A204.1 (cell line): ENCODE measurements at regions not wholly inside any gene's neighbourhood (a gene's known extent, or its start where the extent isn't known, plus 50 kb on each side); places are given as distances from the start of the nearest gene placed in this dataset.
A peak's percentile ranks its signal among the peaks of the same experiment; 100 is the strongest.
"Not testable (repeated sequence)": the region's sequence is repeated elsewhere in the genome, so short reads cannot be mapped to it uniquely, and the experiment has no call there.

Experiments used
- FAIRE-seq: peaks from 2 replicates; lab custom pipeline; 2012; peaks lifted over from hg19 to GRCh38; lab: Jason Lieb, UNC

DNA sequence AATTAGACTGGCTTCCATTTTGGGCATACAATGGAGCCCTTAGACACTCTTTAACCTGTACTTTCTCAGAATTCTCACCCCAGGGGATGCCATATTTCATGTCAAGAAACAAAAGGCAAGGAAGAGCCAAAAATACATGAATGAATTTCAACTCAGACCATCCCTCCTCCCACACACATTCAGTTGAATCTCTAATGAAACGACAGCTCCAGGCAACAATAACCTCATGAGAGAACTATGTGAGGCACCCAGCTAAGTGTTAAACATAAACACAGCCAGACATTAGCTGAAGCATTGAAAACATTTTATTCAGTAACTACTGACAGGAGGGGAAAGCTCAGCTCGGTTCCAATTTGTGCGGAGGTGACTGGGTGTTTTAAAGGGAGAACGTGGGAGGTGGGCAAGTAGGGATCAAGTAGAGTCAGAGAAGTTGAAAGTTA, 1359.1 kb upstream of the CDH9 start:
- no peak for FAIRE-seq

DNA sequence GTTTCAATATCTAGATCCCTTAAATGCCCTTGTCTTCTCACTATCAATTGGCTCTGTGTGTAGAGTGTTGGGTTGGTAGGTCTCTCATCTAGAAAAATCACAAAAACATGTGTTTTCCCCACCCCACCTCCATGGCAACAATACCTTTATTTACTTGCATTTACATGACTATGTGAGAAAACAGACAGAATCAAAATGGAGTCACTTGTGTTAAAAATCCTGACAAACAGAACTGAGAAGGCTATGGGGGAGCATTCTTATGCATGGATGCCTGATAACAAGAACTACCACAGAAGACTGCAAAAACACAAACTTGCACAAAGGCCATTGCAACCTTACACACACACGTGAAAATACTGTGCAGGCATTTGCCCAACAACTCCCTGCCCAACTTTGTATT, 1352.9 kb upstream of the CDH9 start:
- FAIRE-seq = no peak

DNA sequence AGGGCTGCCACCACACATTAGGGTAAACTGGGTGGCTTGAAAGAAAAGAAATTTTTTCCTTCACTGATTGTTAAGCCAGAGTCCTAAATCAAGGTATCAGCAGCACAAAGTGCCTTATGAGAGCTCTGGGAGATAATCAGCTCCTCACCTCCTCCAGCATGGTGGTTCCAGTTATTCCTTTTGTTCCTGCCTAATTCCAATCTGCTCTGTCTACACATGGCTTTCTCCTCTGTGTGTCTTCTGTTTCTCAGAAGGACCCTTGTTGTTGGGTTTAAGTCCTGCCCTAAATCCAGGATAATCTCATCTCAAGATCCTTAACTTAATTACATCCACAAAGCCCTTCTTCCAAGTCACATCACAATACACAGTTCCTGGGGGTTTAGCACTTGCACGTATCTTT, 1352.0 kb upstream of the CDH9 start:
- no peak for FAIRE-seq

DNA sequence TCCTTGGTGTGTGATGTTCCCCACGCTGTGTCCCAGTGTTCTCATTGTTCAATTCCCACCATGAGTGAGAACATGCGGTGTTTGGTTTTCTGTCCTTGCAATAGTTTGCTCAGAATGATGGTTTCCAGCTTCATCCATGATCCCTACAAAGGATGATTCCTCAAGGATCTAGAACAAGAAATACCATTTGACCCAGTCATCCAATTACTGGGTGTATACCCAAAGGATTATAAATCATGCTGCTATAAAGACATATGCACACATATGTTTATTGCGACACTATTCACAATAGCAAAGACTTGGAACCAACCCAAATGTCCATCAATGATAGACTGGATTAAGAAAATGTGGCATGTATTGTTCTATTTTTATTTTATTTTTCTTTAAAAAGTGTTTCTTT, 1351.3 kb upstream of the CDH9 start:
- not testable (repeated sequence) for FAIRE-seq

DNA sequence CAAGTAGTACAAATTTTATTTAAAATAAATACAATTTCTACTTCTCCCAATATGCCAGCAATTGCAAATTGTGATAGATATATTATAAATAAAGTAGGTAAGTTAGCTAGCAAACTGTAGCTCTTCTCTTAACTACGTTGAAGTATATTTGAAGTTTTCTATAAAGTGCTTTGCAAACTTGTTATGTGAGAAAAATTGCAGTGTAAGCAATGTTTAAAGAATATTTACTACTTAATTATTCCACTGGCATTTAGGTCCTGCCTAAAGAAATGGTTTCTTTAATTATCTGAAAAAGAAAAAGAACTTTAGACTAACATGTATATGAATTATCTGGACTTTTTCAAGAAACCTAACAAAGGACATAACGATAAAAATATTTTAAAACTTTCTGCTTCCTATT, 1350.0 kb upstream of the CDH9 start:
- no peak for FAIRE-seq

DNA sequence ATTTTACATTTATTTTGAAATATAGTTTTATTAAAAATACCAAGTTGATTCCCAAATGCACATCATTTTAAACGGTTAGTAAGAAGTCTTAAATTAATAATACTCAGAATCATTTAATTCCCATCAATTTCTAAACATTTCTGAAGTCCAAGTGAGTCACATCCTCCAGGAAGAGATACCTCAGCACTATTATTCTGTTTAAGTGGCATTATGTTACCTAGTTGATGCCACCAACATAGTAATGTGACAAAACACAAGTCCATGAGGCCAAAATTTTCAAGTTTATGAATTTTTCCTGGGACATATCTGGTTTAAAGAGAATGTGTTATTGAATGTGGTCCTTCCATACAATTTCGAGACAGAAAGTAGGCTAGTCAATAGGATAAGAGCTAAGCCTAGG, 1348.3 kb upstream of the CDH9 start:
- no peak for FAIRE-seq

DNA sequence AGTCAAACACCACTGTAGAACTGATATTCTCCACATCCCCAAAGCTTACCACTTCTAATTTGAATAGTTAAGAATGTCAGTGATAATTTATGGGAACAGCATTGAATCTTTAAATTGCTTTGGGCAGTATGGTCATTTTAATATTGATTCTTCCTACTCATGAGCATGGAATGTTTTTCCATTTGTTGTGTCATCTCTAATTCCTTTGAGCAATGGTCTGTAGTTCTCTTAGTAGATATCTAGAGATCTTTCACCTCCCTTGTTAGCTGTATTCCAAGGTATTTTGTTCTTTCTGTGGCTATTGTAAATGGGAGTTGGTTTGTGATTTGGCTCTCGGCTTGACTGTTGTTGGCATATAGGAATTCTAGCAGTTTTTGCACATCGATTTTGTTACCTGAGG, 1341.8 kb upstream of the CDH9 start:
- no peak for FAIRE-seq

DNA sequence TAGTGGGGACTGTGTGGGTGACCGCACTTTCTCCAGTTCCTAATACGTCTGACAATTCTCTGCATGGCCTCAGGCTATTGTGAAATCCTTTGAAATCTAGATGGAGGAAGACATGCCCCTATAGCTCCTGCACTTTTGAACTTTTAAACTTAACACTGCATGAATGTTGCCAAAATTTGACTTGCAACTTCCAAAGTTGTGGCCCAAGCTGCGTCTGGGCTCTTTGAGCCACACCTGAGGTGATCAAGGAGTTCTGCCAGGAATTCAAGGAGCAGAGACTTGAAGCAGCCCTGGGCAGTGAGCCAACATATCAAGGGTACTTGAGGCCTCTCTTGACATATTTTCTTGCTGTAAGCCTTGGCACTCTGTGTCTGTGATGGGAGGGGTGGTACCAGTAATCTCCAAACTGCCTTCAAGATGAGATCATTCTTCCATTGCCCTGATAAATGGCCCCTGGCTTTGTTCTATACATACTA, 1336.1 kb upstream of the CDH9 start:
- no peak for FAIRE-seq

DNA sequence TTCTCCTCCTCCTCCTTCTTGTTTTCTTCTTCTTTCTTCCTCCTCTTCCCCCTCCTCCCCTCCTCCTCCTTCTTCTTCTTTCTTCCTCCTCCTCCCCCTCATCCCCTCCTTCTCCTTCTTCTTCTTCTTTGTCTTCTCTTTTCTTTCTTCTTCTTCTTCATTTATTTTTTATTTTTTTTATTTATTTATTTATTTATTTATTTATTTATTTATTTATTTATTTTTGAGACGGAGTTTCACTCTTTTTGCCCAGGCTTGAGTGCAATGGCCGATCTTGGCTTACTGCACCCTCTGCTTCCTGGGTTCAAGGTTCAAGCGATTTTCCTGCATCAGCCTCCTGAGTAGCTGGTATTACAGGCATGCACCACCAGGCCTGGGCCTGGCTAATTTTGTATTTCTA, 1332.5 kb upstream of the CDH9 start:
- no peak for FAIRE-seq

DNA sequence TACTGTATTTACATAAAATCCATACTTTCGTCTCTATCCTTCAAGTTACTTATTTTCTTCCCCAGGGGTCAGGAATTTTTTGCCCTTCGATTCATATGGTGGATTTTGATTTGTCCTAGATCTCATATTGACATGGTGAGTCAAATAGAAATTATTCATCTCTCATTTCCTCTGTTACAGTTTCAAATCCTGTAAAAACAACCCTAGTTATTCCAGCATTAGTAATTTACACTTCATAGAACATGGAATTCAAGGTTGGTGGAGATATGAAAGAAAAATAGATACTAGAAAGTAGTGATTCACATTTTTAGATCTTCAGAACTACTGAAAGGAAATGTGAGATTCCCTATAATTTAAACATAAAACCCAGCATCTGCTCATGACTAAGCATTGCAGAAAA, 1331.0 kb upstream of the CDH9 start:
- no peak for FAIRE-seq

DNA sequence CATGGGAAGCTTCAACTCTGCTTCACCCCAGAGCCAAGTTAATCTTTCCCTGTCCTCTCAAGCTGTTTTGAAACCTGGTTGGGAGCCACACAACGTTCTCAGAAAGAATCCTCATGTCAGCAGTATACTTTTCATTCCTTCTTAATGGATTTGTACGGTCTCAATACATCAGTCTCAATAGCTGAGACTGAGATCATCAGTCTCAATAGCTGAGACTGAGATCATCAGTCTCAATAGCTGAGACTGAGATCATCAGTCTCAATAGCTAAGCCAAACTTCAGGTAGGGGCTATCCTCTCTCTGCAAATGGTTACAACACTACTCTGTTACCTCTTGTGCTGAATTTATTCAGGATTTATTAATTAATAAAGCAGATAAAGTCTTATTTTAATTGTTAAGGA, 1317.4 kb upstream of the CDH9 start:
- FAIRE-seq = no peak

DNA sequence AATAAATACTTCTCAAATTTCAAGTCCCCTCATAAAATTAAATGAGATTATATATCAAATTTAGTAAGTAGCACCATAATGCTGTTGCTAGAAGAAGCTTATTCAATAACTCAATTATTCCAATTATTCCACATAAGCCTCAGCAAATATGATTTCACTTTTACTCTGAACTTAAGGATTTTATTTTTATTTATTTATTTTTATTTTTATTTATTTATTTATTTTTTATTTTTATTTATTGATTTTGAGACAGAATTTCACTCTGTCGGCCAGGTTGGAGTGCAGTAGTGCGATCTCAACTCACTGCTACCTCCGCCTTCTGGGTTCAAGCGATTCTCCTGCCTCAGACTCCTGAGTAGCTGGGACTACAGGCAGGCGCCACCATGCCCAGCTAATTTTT, 1308.3 kb upstream of the CDH9 start:
- peak; percentile 14 for FAIRE-seq

DNA sequence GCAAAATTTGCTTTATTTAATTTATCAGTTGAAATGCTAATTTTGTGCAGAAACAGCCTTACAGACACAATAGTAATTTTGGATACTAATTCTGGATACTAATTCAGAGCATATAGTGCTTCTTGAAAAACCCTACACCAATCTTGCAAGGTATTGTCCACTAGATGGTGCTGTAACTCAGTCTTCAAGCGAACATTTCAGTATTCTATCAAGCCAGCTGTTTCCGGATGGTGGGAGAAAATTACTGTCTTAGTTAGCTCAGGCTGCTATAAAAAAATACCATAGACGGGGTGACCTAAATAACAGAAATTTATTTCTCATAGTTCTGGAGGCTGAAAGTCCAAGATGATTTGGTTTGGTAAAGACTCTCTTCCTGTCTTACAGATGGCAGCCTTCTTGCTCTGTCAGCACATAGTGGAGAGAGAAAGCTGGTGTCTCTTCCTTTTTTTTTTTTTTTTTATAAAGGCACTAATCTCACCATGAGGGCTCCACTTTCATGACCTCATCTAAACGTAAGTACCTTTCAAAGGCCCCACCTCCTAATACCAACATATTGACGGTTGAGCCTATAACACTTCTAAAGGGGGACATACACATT, 1306.5 kb upstream of the CDH9 start:
- FAIRE-seq = peak; percentile 48

DNA sequence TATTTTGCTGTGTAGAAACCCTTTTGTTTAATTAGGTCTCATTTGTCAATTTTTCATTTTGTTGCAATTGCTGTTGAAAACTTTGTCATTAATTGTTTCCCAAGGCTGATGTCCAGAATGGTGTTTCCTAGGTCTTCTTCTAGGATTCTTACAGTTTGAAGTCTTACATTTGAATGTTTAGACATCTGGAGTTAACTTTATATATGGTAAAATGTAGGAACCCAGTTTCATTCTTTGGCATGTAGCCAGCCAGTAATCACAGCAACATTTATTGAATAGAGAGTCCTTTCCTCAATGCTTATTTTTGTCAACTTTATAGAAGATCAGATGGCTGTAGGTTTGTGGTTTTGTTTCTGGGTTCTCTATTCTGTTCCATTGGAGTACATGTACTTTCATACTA, 1290.8 kb upstream of the CDH9 start:
- no peak for FAIRE-seq

DNA sequence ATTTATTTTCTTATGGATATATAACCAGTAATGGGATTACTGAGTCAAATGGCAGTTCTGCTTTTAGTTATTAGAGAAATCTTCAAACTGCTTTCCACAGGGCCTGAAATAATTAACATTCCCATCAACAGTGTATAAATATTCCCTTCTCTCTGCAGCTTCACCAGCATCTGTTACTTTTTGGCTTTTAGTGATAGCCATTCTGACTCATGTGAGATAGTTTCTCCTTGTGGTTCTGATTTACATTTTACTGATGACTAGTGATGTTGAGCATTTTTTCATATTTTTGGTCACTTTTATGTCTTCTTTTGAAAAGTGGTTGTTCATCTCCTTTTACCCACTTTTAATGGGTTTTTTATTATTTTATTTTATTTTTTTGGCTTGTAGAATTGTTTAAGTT, 1290.3 kb upstream of the CDH9 start:
- FAIRE-seq = no peak

DNA sequence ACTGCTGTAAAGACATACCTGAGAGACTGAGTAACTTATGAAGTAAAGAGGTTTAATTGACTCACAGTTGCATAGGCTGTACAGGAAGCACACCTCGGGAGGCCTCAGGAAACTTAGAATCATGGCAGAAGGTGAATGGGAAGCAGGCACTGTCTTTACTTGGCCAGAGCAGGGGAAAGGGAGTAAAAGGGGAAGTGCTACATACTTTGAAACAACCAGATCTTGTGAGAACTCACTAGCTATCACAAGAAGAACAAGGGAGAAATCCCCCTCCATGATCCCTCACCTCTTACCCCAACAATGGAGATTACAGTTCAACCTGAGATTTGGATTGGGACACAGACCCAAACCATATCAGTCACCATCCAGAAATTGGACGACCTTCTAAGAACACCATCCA, 1285.8 kb upstream of the CDH9 start:
- FAIRE-seq = no peak

DNA sequence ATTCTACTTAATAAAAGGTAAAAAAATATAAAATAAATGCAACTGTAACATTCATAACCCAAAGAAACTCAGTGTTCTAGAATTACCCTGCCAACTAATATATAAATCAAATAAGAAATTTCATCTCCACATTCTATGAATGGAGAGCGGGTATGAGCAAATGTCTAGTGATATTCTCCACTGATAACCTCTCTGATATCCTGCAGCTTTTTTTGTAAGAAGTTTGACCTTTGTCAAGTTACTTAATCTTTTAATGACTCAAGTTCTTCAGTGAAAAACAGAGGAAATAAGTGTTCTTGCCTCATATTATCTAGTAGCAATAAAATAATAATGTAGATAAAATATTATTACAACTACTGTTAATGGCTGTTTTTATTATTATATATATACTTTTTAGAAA, 1275.6 kb upstream of the CDH9 start:
- no peak for FAIRE-seq

DNA sequence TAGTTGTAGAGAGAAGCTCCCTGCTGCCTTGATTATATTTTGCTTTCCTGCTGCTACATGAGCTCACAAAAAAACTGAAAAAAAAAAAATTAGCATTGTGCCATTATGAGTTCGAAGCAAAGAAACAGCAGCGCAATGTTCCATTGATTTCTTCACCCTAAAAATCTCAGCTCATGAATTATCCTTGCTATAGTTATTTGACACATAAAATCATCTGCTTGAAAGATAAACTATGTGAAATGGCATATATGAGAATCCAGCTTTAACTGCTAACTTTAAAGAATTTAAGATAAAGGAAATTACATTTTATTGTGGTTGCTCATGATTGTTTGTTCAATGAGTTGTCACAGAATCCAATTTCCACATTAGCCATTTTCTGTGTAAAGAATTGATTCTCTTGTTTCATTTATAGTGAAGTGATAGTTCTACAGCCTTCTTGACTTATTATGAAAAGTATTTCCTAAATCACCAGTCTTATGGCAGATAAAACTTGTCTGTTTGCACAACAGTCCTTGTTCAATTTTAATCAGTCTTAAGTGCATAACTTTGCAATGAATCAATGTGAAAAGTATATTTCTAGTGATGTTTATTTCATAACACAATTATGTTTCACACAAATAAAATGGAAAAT, 1275.0 kb upstream of the CDH9 start:
- FAIRE-seq = no peak

DNA sequence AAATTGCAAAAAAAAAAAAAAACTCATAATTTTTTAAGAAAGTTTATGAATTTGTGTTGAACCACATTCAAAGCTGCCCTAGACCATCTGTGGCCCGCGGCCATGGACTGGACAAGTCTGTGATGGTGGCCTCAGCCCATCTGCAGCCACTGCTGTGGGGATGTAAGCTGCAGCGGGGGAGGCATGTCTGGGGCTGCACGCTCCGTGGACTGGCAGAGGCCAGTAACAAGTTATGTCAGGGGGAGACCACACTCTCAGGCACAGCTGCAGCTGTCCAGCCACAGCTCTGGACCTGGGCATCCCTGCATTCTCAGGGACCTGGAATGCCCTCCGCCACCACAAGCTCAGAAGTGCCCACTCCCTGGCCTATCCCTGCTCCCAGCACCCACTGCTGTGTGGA, 1272.3 kb upstream of the CDH9 start:
- FAIRE-seq = no peak

DNA sequence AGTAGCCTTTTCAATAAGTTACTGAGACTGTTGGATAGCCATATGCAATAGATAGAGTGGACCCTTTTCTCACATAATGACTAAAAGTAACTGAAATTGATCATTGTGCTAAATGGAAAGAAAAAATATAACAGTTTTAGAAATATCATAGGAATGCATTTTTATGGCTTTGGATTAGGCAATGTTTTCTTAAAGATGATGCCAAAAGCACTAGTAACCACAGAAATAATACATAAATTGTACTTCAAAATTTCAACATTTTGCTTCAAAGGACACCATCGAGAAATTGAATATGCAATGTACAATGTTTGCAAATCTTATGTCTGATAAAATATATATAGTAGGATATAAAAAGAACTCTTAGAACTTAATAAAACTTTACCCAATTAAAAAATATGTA, 1267.5 kb upstream of the CDH9 start:
- FAIRE-seq = no peak

DNA sequence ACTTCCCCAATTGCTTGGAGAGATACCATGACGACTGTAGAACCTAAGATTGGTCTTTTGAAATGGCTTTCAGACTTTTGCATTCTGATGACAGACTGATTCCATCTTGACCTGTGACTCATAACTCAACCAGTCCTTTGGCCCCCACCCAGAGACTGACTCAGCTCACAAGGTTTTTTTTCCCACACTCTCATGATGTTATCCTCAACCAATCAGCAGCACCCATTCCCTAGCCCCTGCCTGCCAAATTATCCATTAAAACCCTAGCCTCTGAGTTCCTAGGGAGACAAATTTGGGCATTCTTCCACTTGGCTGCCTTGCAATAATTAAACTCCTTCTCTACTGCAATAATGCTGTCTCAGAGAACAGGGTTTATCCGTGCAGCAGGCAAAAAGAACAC, 1263.3 kb upstream of the CDH9 start:
- no peak for FAIRE-seq

DNA sequence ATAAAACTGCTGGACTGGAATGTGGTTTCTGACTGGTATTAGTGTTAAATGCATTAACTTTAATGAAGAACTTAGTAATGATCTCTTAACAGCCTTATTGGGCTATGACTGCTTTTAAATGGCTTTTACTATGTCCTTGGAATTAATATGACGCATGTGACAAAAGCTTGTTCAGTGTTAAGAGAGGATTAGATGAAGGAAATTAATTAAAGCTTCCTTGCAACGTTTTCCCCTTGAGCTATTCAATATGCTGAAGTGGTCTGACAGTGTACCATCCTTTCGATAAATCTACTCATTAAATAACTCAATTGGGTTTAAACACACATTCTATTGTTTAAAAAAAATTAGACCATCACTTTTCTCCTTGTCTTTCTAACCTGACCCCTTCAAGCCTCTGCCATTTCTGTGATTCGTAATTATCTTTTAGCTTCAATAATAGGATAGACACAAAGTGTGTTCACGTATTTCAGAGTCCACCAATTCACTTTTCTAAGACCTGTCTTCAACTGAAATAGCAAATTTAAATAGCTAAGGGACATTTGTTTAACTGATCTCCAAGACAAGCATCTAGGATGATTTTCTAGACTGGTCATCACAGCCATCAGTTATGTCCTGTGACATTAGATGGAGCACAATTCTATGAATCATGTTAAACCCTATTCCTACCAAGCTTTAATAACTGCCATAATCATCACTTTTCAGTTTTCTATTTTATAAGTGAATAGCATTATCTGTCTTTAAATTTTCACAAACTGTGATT, 1258.0 kb upstream of the CDH9 start:
- no peak for FAIRE-seq

DNA sequence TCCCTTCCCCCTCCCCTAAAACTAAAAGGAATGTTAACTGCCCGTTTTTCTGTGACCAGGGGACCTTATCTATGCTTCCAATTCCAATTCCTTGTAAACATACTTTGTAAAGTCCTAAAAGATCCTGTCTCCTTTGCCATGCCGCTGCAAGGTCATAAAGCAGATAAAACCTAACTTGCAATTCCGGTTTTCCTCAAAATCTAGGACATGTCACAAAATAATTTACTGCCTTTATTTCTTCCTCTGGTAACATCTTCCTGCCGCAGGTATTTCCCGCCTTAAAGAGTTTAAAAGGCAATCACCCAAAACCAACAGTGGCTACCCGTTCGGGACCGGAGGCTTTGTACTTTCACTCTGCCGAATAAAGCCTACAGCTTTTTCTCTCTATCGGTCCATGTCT, 1248.6 kb upstream of the CDH9 start:
- not testable (repeated sequence) for FAIRE-seq

DNA sequence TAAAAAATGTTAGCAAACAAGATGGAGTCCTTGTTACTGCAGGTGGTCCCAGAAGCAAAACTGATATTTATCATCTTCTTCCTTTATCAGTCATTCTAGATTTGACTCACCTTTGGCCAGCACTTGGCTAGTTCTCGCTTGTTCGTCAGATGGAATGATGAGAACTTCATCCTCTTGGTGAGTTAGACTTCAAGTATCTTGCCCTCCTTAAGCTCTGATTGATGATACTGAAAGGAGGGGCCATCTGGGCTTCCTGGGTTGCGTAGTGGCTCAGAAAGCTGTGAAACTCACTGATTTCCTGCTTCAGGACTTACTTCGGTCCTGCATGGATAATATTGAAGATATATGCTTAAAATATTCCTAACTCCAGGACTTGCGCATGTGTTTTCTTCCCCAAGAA, 1248.2 kb upstream of the CDH9 start:
- FAIRE-seq = no peak
